ENCODE measurements at regions not wholly inside any gene's neighbourhood (a gene's known extent, or its start where the extent isn't known, plus 50 kb on each side); places are given as distances from the start of the nearest gene placed in this dataset.

DNA sequence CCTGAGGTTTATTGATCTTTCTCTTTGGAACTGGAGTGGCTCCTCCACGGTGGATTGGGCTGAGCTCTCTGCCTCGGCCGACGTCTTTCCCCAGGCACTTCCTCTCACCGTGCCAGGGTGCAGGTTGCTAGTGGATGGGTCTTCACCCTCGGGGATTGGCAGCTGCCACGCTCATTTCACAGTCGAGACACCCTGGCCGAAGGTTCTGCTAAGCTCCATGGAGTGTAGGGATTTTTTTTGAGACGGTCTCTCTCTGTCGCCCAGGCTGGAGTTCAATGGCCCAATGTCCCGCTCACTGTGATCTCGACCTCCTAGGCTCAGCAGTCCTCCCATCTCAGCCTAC, 280.8 kb downstream of the SEC14L1 start:
- no peak for DNase-seq

- no peak for DNase-seq
Measured at GRCh38 chr17:77422104-77422747, 281.5 kb downstream of the SEC14L1 start.

DNA sequence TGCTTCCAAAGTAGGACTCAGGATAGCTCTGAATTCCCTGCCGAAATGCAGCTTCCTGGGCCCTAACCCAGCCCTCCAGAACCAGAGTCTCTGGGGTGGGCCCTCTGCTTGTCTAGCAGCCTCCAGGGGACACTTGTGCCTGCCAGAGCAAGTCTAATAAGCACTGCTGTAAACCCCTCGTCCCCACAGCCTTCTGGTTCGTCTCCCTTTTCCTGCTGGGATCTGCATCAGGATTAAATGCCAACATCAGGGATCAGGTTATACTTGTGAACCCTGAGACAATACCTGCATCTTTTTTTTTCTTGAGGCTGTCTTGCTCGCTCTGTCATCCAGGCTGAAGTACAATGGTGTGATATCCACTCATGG, 282.0 kb downstream of the SEC14L1 start:
- DNase-seq, result no peak

DNA sequence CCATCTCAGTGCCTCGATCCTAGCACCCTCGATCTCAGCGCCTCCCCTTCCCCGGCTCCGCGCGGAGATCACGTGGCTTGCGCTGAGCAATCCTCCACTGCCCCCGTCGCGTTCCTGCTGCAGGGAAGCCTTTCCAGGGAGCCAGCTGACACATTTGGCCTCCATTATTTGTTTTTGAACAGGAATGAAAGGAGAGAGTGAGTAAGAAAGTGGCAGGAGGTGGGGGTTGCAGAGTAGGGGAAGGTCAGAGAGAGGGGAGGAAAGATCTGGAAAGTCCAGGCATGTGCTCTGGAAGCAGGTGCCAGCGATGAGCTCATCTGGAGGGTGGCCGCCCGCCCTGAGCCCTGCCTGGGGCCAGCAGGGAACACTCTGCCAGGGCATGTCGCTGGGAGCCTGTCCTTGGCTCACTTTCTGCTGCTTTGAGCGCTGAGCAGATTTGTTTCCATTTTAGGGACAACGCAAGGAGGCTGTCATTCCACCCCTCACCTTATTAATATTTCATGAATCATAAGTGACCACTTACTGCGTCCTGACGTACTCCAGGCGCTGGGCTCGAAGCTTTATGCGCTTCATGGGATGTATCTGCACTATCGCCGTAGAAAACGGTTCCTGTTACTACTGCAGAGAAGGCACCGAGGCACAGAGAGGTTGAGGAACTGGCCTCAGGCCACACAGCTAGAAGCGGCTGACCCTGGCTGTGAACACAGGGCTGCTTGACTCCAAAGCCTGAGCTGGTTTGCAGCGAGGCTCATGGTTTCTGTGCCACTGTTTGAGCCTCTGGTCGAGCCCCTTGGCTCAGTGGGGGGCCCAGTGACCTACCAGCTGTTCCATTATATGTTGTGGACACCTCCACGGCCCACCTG, 283.1 kb downstream of the SEC14L1 start:
- DNase-seq, result peak; percentile 95

DNA sequence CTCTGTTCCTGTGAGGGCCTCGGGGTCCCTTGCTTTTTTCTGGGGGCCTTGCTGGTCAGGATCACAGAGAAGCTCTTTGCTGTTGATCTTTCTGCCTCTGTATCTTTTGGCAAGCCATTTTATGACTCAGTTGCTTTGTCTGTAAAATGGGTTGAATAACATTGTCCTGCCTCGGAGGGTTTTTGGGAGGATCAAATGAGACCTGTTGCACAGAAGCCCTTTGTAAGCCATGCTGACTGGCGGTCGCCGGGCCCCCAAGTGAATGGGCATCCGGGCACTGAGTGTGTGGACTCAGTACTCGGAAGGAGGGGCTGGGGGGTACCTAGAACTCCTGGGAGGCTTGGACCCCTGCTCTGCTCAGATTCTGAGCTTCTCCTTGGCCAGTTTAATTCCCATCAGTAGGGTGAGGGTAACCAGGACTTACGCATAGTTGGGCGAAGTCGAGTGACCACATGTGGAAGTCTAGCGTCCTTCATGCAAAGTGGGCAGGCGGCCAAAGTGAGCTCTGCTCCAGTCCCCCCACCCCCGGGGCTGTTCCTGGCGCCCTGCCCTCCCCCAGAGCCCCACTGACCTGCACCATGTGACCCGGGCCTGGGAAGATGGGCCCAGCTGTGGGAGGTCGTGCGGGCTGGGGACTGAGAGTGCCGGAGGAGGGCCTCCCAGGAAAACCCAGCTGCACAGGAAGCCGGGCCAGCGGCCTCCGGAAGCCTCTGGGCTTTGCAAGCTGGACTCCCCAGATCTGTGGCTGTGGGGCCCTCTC, 284.0 kb downstream of the SEC14L1 start:
- peak; percentile 94 for DNase-seq

- DNase-seq, result no peak
Measured at GRCh38 chr17:77425348-77425747, 284.6 kb downstream of the SEC14L1 start.

GRCh38 chr17:77425791-77426641, 285.2 kb downstream of the SEC14L1 start:
- DNase-seq, result peak; percentile 84

DNA sequence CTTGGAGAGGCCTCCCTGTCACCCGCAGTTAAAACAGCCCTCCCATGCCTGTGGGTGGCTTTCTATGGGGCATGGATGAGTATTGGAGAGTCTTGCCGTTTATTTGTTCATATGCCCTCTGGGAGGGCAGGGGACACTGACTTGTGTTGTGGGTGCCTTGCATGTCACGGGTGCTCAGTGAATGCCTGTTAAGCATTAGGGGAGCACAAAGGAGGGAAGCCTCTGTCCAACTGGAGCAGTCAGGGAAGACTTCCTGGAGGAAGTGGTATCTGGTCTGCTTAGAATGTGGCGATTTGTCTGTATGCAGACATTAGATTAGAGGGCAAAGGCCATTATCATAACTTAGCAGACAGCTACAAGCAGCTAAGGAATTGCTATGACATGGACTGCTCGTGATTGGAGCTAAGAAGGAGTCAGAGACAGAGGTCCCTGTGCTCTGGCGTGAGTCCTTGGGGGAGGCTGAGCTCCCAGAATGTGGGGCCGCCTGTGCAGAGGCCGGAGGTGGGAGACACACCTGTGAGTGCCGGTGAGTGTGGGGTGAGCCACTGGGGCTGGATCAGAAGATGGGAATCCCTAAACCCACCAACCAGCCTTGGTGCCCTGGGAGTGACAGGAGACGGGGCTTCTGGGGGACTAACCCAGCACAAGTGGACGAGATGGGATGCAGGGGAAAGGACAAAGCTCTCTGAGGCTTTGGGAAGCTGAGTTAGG, 286.1 kb downstream of the SEC14L1 start:
- DNase-seq, result no peak

- peak; percentile 83 for DNase-seq
Measured at GRCh38 chr17:77427391-77427991, 286.7 kb downstream of the SEC14L1 start.

DNA sequence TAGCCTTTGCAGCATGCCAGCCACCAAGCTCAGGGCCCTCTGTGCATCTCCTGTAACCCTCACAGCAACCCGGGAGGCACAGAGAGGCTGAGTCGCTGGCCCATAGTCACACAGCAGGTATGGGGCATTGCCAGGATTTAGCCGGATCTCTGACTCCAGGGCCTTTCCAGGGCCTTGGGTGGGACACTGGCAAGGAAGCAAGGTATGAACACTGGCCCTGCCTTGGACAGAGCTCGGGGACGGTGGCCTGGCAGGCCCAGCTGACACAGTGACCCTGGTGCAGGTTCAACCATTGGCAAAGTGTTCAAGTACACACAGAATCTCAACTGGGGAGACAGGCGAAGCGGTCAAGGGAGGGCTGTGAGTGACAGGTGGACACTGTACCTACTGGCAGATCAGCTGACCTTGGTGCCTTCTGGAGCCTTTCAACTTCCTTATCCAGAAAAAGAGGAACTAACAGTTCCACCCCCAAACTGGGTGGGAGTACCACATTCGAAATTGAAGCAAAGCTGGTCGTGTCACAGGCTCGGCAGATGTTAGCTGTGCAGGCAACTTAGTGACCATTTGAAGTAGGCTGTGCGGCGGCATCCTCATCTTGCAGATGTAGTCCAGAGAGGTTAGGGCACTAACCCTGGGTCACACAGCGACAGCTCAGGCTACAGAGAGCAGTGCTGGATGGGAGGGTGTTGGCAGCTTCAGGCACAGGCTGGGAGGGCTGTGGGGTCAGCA, 287.4 kb downstream of the SEC14L1 start:
- no peak for DNase-seq

GRCh38 chr17:77428749-77429368, 288.1 kb downstream of the SEC14L1 start:
- DNase-seq, result no peak

GRCh38 chr17:77429369-77429968, 288.7 kb downstream of the SEC14L1 start:
- no peak for DNase-seq

DNA sequence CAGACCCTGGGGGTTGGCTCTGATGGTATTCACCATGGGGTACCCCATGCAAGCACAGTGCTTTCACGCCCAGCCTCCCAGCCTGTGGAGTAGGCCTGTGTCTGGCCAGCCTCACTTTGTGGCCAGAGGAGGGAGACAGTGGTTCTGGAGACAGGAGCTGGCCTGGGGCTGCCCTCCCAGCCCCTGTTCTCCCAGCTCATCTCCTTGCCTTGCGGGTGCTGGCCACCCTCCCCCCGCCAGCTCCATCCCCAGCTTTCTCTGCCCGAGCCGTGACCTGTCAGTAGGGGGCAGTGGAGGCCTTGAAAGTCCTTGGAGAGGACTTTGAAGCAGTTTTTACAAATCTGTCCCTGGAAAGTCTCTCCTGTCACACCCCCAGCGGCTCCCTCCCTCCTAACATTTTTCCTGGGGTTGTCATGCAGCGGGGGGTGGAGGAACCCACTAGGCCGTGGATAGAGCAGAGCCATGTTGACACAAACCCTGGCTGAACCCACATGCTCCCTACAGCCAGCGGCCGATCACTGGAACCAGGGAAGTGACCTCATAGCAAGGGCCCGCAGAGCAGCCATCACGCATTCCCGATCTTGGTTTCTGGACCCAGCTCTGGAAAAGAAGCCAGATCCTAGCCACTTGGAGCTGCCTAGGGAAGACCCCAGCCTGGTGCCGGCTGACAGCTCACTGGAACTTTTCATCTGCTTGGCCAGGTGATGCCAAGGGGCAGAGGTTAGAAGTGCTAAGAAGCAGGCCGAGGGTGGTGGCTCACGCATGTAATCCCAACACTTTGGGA, 289.4 kb downstream of the SEC14L1 start:
- peak; percentile 99 for DNase-seq

DNA sequence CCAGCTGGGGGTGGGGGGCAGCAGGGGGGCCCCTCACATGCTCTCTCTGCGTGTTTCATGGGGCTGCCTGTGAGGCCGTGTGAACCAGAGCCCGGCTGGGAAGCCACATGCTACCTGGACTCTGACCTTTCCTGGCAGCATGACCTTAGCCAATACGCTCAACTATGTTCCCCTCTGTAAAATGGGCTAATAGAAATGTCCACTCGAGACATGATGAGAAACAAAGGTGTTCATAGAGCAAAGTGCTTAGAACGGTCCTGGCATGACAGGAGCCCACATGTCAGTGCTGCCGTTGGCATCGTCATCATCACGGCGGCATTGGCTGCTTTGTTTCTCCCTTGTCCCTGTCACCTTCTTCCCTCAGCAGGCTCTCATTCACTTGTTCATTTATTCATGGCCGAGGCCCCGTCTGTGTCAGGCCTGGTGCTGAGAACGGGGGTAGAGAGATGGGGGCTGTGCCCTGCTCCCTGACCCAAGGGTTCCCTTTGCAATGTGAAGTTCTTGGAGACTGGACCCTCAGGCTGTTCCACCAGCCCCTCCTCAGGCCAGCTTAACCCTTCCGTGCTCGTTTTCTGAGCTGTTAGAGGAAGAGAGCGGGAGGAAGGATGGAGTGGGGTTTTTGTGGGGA, 291.4 kb downstream of the SEC14L1 start:
- no peak for DNase-seq

GRCh38 chr17:77432742-77433141, 292.0 kb downstream of the SEC14L1 start:
- DNase-seq, result no peak

DNA sequence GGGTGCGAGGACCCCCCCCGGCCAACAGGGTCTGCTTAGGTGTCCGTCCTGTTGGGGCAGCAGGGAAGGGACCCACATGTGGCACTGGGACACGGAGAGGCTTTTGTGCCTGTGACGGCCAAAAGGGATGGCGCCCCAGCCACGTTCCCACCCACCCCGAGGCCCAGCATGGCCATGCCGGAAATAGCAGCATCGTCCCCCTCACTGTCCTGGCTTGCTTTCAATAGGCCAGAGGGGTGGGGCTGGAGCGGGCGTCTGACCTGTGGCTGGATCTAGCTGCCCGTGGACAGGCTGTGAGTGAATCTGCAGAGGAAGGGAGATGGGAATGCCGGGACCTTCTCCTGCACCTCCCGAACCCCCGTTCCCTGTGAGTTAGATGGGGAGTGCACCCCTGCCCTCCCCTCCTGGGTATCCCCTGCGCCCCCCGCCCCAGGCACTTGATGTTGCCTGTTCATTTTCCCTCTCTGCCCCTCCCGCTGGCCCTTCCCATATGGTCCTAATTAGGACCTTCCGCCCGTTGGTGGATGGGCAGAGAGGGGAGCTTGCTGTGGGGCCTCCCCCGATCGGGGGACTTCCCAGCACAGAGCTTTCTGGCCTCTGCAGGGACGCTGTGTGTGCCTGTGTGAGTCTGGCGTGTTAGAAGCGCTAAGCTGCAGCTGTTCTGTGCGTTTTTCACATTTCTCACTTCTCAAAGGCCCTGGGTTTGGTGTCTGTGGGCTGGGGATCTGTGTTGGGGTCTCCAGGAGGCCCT, 292.8 kb downstream of the SEC14L1 start:
- no peak for DNase-seq

DNA sequence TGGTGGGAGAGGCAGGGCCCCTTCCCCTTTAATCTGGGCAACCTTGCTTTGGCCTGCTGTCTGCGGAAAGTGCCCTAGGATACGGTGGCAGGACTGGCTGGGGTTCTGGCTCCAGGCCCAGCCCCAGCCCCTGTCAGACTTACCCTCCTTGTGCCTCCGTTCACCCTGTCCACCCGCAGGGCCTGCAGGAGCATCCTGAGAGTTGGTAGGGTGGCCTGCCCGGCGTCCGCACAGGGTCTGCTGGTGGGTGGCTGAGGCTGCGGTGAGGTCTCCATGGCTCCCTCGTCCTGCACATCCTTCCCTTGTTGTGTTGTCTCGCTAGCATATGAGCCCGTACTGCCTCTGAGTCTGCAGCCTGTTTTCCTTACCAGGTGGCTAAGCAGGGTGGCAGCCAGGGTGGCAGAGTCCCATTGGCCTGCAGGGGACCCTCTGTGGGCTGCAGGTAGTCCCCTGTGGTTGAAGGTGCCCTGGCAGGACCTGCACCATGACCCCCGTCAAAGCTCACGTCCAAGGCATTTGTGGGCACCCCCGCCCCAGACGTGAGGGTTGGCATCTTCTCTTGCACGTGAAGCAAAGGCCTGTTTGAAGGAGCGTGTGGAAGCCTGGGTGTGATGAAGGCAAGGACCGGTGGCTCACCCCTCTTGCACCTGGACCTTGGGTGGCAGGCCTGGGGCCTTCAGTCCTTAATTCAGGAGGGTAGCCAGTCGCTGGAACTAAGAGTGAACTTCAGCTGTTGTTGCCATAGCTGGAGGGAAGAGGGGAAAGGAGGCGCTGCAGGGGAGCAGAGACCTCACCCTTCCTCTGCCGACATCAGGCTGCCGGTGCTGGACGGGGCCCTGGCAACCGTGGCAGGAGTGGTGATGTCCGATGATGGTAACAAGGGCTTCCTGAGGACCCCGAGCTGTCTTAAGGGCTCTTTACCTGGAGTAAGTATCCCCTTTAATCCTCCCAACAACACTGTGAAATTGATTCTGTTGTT, 293.7 kb downstream of the SEC14L1 start:
- DNase-seq, result no peak
